HG03064 (cell line): ENCODE measurements at regions not wholly inside any gene's neighbourhood (a gene's known extent, or its start where the extent isn't known, plus 50 kb on each side); places are given as distances from the start of the nearest gene placed in this dataset.

Experiments
- ATAC-seq: cut with Tn5 transposase; IDR thresholded peaks from one replicate; pipeline ENCODE4 v1.9.1; 2021; ENCODE audit warnings: low read depth; ENCODE audit not compliant: unreplicated experiment

- no peak for ATAC-seq
These were observed 762.9 kb downstream of the LTN1 start for GRCh38 chr21:28229814-28230213.

- no peak for ATAC-seq
These were observed 764.1 kb downstream of the LTN1 start for GRCh38 chr21:28228636-28228995.

GRCh38 chr21:28227881-28228635, 764.6 kb downstream of the LTN1 start:
- no peak for ATAC-seq

- no peak for ATAC-seq
These were observed 766.1 kb downstream of the LTN1 start for GRCh38 chr21:28226563-28226962.

- ATAC-seq: no peak
These were observed 768.4 kb downstream of the LTN1 start for GRCh38 chr21:28224191-28224726.

- no peak for ATAC-seq
These were observed 770.7 kb downstream of the LTN1 start for GRCh38 chr21:28221984-28222383.

GRCh38 chr21:28220680-28221079, 772.0 kb downstream of the LTN1 start:
- no peak for ATAC-seq

GRCh38 chr21:28216976-28217523, 775.6 kb downstream of the LTN1 start:
- no peak for ATAC-seq

- ATAC-seq: no peak
These were observed 777.3 kb downstream of the LTN1 start for GRCh38 chr21:28215214-28215954.

GRCh38 chr21:28214786-28215185, 777.9 kb downstream of the LTN1 start:
- no peak for ATAC-seq

- ATAC-seq: no peak
These were observed 779.4 kb downstream of the LTN1 start for GRCh38 chr21:28213261-28213660.

GRCh38 chr21:28212061-28212460, 780.6 kb downstream of the LTN1 start:
- no peak for ATAC-seq

GRCh38 chr21:28207436-28208173, 785.1 kb downstream of the LTN1 start:
- no peak for ATAC-seq

GRCh38 chr21:28200726-28201125, 792.0 kb downstream of the LTN1 start:
- no peak for ATAC-seq

GRCh38 chr21:28196981-28197380, 795.7 kb downstream of the LTN1 start:
- ATAC-seq: no peak

- no peak for ATAC-seq
These were observed 799.5 kb downstream of the LTN1 start for GRCh38 chr21:28193189-28193588.

- no peak for ATAC-seq
These were observed 806.1 kb downstream of the LTN1 start for GRCh38 chr21:28186604-28187003.

GRCh38 chr21:28181730-28182129, 810.9 kb downstream of the LTN1 start:
- ATAC-seq: no peak

- no peak for ATAC-seq
These were observed 813.5 kb downstream of the LTN1 start for GRCh38 chr21:28179136-28179535.

GRCh38 chr21:28177124-28177523, 815.6 kb downstream of the LTN1 start:
- ATAC-seq: no peak

GRCh38 chr21:28174701-28175100, 818.0 kb downstream of the LTN1 start:
- ATAC-seq: no peak
